ENCODE measurements at regions not wholly inside any gene's neighbourhood (a gene's known extent, or its start where the extent isn't known, plus 50 kb on each side); places are given as distances from the start of the nearest gene placed in this dataset.
A peak's percentile ranks its signal among the peaks of the same experiment; 100 is the strongest.
"Not testable (repeated sequence)": the region's sequence is repeated elsewhere in the genome, so short reads cannot be mapped to it uniquely, and the experiment has no call there.

DNA sequence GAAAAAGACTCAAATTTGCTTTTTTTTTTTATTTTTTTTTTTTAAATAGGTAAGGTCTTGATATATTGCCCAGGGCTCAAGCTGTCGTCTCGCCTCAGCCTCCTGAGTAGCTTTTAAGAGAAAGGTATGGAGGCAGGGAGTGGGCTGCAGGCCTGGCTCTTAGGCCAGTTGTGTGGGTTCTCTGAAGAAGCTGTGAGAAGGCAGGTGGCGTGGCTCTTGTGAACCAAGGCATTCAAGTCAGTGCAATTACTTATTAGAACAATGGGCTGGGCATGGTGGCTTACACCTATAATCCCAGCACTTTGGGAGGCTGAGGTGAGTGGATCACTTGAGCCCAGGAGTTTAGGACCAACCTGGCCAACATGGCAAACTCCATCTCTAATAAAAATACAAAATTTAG is 244.0 kb upstream of the SFRP2 start:
- ATAC-seq = no peak

DNA sequence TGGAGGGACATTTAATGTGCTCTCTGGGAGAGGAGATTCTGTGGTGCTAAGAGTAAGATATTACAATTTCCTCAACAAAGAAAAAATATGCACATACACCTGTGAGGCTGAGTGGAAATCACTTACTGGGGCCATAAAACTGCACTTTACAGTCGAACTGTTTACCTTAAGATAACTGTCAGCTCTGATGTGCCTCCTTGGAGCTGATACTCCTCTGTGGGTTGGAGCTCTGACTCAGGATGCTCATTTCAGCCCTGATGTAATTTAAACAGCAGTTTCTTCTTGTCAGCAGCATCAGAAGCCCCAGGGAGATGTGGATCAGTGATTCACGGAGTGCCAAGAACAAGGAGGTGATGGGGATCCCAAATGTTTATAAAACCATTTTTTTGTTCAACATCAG is 241.9 kb upstream of the SFRP2 start:
- DNase-seq = no peak
- ATAC-seq = no peak

More for the DNA sequence above, 244.0 kb upstream of the SFRP2 start:
- DNase-seq = no peak

DNA sequence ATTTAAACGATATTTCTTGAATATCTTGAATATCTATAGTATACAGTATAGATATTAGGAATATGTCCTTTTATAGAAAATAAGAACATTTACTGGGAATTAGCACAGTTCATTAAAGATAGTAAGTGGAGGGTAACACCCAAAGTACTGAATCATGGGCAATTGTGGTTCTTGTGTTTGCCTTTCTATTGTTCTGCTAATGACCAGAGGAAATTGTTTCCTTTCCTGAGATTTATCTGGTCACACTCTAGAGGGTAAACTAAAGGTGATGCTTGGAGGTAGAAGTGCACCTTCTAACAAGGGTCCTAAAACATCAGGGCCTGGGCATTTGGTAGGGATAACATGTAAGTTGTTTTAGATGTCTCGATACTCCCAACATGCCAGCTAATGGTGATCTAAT is 241.3 kb upstream of the SFRP2 start:
- ATAC-seq = no peak
- no peak for DNase-seq

DNA sequence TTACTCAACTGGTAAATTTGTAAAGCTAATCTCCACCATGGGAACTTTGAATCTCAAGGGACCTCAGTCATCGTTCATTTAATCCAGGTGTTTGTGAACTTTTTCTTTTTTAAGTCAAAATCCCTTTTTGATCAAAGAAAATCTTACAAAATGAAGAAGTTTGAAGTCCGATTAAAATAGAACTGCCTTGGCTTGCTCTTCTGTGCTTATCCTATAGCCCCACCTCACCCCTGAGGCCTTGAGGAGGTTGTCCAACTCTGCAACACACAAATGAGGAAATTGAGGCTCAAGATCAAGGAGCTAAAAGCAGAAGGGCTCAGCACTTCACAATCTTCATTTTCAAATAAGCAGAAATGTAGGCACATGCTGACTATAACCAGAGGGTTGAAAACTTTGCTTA is 240.3 kb upstream of the SFRP2 start:
- DNase-seq = no peak
- ATAC-seq = no peak

- DNase-seq = no peak
- ATAC-seq = no peak
These were observed 236.2 kb upstream of the SFRP2 start for GRCh38 chr4:154025110-154025509.

DNA sequence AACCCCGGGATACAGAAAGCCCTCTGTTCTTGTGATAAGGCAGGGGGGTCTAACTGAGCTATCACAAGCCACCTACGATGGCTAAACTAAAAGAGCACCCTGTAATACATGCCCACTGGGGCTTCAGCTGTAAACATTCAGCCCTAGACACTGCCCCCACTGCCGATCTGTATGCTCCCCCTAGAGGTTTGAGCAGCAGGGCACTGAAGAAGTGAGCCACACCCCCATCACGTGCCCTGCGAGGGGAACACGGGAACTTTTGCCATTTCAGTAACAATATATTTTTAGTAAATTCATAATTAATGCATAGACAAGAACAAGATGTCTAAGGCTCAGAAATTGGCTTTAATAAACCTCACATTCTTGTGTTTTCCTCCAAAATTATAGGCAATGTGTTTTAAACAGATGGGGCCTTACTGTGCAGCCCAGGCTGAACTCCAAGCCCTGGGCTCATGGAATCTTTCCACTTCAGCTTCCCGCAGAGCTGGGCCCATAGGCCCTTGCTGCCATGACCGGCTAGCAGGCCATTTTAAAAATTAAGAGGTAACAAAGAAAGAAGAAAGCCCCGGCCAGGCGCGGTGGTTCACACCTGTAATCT is 235.3 kb upstream of the SFRP2 start:
- peak; percentile 55 for ATAC-seq
- DNase-seq = peak; percentile 13

DNA sequence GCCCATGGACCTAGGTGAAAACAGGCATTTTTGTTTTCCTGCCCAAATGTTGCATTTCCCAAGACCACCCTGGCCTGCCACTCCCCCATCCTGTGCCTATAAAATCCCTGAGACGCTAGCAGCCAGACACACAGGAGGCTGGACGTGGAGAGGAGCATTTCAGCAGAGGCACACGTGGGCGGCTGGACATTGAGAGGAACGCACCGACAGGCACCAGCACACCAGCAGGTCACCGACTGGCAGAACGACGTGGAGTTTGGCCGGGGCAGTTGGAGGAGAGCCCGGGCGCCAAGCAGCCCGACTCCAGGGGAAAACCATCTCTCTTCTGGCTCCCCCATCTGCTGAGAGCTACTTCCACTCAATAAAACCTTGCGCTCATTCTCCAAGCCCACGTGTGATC is 234.8 kb upstream of the SFRP2 start:
- not testable (repeated sequence) for DNase-seq, ATAC-seq

- DNase-seq (no peak), ATAC-seq (no peak)
These were observed 230.9 kb upstream of the SFRP2 start for GRCh38 chr4:154019811-154020210.

DNA sequence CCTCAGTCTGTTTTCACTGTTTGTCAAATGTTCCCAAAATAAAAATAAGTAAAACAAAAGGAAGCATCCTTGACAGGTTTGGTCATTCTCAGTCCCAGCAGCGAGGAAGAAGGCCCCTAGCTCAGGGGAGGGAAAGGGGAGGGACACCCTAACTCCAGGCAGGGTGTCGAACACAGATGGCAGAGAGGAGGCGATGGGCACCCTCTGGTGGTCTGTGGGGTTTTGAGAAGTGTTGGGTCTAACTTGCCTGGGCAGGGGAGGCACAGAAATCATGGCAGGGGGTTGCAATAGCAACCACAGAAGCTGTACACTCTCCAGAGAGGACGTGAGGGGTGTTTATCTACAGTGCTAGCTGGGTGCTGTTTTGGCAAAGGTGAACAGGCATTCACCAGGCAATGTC is 229.8 kb upstream of the SFRP2 start:
- DNase-seq (peak; percentile 50), ATAC-seq (peak; percentile 73)

- no peak for DNase-seq
- no peak for ATAC-seq
These were observed 226.7 kb upstream of the SFRP2 start for GRCh38 chr4:154015578-154015977.

DNA sequence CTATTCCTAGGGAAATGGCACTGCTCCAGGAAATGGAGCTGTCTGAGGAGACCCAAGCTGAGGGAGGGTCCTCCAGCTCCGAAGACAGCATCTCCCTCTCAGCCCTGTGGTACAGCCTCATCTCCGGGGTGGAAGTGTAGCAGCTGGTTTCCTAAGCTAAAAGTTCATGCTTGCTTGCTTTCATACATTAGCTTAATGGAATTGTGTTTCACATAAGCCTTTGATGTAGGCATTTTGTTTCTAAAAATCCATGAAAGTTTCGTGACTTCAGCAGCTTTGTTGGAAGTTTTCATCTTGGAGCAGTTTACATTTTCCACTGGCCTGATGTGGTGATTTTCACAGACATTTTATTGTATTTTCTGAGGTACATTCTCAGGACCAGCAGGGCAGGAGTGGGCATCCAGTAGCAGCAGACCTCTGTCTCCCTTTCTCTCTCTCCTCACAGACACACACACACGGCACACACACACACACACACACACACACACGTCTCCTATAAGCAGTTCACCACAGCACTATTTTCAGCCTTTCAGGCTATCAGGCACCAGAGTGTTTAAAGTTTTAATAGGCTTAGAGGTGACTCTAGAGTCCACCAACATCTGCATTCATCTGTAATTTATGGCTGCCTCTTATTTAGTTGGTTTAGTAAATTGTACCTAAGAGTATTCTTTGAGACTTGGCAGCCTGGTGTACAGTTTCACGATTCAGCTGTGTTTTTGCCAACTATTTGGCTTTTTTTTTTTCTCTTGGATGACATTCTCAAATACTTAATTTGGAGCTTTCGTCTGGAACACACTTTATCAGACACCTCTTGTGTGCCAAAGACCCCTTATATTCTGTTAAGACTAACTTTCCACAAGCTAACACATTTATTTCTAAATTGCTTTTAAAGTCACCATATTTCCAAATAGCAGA is 225.8 kb upstream of the SFRP2 start:
- ATAC-seq (no peak), DNase-seq (no peak)

DNA sequence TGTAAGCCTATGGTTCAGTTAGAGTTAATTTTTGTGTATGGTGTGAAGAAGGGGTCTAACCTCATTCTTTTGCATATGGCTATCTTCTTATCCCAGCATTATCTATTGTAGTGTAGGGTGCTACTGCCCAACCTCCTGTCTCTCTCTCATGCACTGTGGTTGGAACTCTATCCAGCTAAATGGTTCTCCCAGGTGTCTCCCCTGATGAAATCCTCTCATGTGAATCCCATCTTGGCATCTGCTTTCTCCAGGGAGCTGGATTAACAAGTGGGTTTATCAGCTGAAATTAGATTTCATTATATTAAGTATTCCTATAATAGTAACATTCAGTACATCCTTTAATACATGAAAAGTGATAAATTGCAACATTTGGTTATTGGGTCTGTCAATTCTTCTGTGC is 224.7 kb upstream of the SFRP2 start:
- ATAC-seq (no peak), DNase-seq (no peak)

GRCh38 chr4:154010371-154010770 is 221.5 kb upstream of the SFRP2 start:
- no peak for DNase-seq
- ATAC-seq = no peak

GRCh38 chr4:154009788-154010187 is 220.9 kb upstream of the SFRP2 start:
- no peak for ATAC-seq
- DNase-seq = no peak

GRCh38 chr4:154009191-154009590 is 220.3 kb upstream of the SFRP2 start:
- ATAC-seq (no peak), DNase-seq (no peak)

- DNase-seq = no peak
These were observed 216.3 kb upstream of the SFRP2 start for GRCh38 chr4:154005171-154005520.

DNA sequence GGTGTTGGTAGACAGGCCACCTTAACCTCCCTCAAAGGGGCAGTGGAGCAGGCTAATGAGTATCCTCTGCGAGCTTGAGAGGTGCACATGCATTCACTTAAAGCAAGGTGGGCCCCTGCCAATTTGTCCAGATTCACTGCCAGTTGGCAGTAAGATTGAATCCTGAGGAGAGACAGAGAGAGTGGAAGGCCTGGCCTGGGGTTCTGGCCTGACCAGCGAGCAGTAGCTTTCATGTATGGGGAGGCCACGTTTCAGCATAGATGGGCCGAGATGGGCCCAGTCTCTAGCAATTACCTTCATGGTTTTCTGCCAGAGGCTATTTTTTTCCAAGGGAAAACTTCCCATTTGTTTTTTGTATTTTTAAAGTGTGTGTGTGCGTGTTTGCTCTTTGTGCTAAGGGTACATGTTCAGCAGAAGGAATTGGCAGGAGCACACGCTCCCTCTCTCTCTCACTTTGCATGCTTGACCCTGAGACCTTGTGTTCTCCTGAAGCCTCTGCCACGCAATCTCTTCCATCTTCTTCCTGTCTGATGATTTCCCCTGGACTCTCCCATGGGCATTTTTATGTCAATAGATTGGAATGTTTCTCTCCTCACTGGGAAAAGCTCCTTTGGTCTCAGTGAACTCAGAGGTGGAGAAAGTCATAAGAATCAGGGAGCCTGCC is 215.8 kb upstream of the SFRP2 start:
- ATAC-seq (no peak), DNase-seq (no peak)

More at GRCh38 chr4:154005171-154005520, 216.3 kb upstream of the SFRP2 start:
- ATAC-seq = no peak

- ATAC-seq (no peak), DNase-seq (no peak)
These were observed 215.1 kb upstream of the SFRP2 start for GRCh38 chr4:154004016-154004415.

GRCh38 chr4:154003378-154003777 is 214.5 kb upstream of the SFRP2 start:
- DNase-seq (no peak), ATAC-seq (no peak)

DNA sequence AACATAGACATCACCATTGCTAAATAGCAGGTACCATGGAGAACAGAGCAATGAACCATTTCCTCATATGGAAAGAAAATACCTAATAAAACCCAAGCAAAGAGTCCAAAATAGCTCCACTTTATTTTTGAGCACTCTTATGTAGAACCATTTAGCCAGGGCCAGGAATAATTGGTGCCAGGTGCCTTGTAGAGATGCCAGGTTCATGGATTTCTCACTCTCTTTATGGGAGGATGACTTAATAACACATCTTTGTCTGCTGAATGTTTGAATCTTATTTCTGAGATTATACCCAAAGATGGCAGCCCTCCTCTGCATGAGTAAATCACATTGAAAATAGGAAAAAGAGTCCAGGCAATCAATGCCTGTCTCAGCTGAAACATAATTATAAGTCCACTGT is 212.3 kb upstream of the SFRP2 start:
- ATAC-seq (no peak), DNase-seq (no peak)

DNA sequence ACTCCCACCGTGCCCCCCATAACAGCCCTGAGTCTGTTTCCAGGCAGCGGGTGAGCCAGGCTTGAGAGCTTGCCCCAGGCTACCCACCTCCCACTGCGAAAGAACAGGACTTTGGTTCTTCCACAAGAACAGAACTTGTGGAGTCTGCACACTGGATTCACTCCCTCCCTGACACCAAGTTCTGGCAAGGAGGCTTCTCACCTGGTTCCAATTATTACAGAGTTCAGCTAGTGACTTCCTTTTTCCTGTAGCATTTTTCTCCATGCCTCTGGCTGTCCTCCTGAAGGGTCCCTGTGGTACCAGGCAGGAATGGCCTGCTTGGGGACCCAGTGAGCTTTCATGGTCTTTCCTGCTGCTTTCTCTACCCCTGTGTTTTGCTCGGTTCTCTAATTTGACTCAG is 208.6 kb upstream of the SFRP2 start:
- DNase-seq = no peak
- ATAC-seq = no peak

DNA sequence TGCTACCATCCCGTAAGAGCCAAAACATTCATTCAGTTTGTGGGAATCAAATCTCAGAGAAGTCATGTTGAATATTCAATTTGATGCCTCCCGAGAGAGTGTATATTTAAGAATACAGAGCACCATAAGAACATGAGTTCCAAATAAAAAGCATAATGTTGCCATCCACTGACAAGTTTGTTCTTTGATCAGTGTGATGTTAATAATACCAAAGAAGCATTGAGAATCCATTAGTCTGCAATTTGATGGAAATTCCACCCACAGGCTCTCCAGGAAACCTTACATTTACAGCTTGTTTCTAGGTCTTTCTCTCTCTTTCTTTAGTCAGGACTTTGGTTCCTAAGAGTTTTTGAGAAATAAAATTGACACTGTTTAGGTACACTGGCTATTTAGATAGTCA is 200.6 kb upstream of the SFRP2 start:
- DNase-seq (no peak), ATAC-seq (no peak)

Measured in stimulated activated naive CD8-positive, alpha-beta T cell treated with anti-CD3 and anti-CD28 coated beads, Interleukin-15, Interleukin-2, amounts not matched to agents 100 U/mL and 50 U/mL, for 24 hours (primary cell).